ENCODE measurements at regions not wholly inside any gene's neighbourhood (a gene's known extent, or its start where the extent isn't known, plus 50 kb on each side); places are given as distances from the start of the nearest gene placed in this dataset.

GRCh38 chr17:14545156-14545906 lies 244.4 kb downstream of the HS3ST3B1 start:
- no peak for DNase-seq (ENCODE audit: low spot score)
- POLR2A ChIA-PET, result no interaction called here
- no peak overlapping the region for H3K27ac ChIP-seq (ENCODE audit: extremely low read length, insufficient read depth, low read length)
- no peak overlapping the region for H2AFZ ChIP-seq (ENCODE audit: low read length)
- in situ Hi-C loops (cut with HindIII; ENCODE audit: extremely low pct_ligation_motif_present, low pct_unique_long_range_greater_than_20kb), result no loop called here
- no peak overlapping the region for H3K9ac ChIP-seq (ENCODE audit: insufficient read depth, low read depth, low read length)
- H3K4me2 ChIP-seq (ENCODE audit: low read depth, low read length), result no peak overlapping the region
- intact Hi-C loops (cut with micrococcal nuclease; ENCODE audit: unreplicated experiment), result no loop called here
- no peaks in the 10 kb centered on the region for H3K79me2 ChIP-seq (ENCODE audit: insufficient read depth, low read length)
- CTCF ChIA-PET (ENCODE audit: low intra/inter-chr PET ratio, low total read pairs), result no interaction called here
- FAIRE-seq, result no peak
- H3K27me3 ChIP-seq (ENCODE audit: control insufficient read depth in 1 of 2, insufficient read depth in 2 of 2, low read length in 2 of 2), result no peaks in the 10 kb centered on the region
- H3K4me3 ChIP-seq (replicated peaks in 1 of 3; ENCODE audit: insufficient read depth in 1 of 3, low read depth in 2 of 3, low read length in 3 of 3), result no peak overlapping the region
- ATAC-seq, result no peak
- peaks cover 9% of the 10 kb centered on the region; the same call in 1 of the 2 replicates for H3K4me1 ChIP-seq (ENCODE audit: insufficient read depth, low read length)
- H3K9me3 ChIP-seq (ENCODE audit: low read length), result no peaks in the 10 kb centered on the region
- no TSS peak for BruUV-seq (replicated peaks)
- H3K36me3 ChIP-seq (replicated peaks in 1 of 2; ENCODE audit: control insufficient read depth in 1 of 2, insufficient read depth in 2 of 2, low read length in 2 of 2), result no peaks in the 10 kb centered on the region; a peak in 1 of 5 replicates
- 93% methylated on average over 13 of the region's 16 CpGs for WGBS (ENCODE audit: low lambda C conversion rate)
- no peaks in the 10 kb centered on the region for H4K20me1 ChIP-seq (ENCODE audit: insufficient read depth, low read length)
- TF ChIP-seq TRIM22 (IDR thresholded peaks at IDR 0.05) (no peak), KLF9 (CRISPR knock-in tag; IDR thresholded peaks at IDR 0.05; ENCODE audit: low read depth) (no peak), ZNF572 (CRISPR knock-in tag; IDR thresholded peaks at IDR 0.05) (no peak), KDM2A (CRISPR knock-in tag; IDR thresholded peaks at IDR 0.05; ENCODE audit: borderline replicate concordance, low read depth) (no peak), ATF7-NPFF (CRISPR knock-in tag; IDR thresholded peaks at IDR 0.05; ENCODE audit: low read depth) (no peak), CREB3 (CRISPR knock-in tag; IDR thresholded peaks at IDR 0.05) (no peak), THAP11 (CRISPR knock-in tag; IDR thresholded peaks at IDR 0.05) (no peak), GPN1 (CRISPR knock-in tag; IDR thresholded peaks at IDR 0.05; ENCODE audit: borderline replicate concordance) (no peak), CAMTA2 (CRISPR knock-in tag; IDR thresholded peaks at IDR 0.05; ENCODE audit: borderline replicate concordance) (no peak), RBM39 (IDR thresholded peaks at IDR 0.05; ENCODE audit: low read depth, low read length, poor library complexity, severe bottlenecking) (no peak), ZNF33B (CRISPR knock-in tag; IDR thresholded peaks at IDR 0.05) (no peak), ARID4A (CRISPR knock-in tag; IDR thresholded peaks at IDR 0.05; ENCODE audit: borderline replicate concordance) (no peak), USF2 (IDR thresholded peaks at IDR 0.05; ENCODE audit: low read depth, low read length) (no peak), USF2 (CRISPR knock-in tag; IDR thresholded peaks at IDR 0.05; ENCODE audit: borderline replicate concordance) (no peak), ZKSCAN8 (CRISPR knock-in tag; IDR thresholded peaks at IDR 0.05; ENCODE audit: borderline replicate concordance) (no peak), ZNF496 (CRISPR knock-in tag; IDR thresholded peaks at IDR 0.05; ENCODE audit: insufficient replicate concordance) (no peak)

Measured in HepG2 (cell line).